ENCODE measurements at regions not wholly inside any gene's neighbourhood (a gene's known extent, or its start where the extent isn't known, plus 50 kb on each side); places are given as distances from the start of the nearest gene placed in this dataset.

GRCh38 chr6:119499797-119500196 lies 150.2 kb upstream of the MAN1A1 start:
- TF ChIP-seq, protein P1, sequence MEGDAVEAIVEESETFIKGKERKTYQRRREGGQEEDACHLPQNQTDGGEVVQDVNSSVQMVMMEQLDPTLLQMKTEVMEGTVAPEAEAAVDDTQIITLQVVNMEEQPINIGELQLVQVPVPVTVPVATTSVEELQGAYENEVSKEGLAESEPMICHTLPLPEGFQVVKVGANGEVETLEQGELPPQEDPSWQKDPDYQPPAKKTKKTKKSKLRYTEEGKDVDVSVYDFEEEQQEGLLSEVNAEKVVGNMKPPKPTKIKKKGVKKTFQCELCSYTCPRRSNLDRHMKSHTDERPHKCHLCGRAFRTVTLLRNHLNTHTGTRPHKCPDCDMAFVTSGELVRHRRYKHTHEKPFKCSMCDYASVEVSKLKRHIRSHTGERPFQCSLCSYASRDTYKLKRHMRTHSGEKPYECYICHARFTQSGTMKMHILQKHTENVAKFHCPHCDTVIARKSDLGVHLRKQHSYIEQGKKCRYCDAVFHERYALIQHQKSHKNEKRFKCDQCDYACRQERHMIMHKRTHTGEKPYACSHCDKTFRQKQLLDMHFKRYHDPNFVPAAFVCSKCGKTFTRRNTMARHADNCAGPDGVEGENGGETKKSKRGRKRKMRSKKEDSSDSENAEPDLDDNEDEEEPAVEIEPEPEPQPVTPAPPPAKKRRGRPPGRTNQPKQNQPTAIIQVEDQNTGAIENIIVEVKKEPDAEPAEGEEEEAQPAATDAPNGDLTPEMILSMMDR (IDR thresholded peaks at IDR 0.05) = no peak
- no peak for TF ChIP-seq POLR2A (IDR thresholded peaks at IDR 0.05)
- TF ChIP-seq EP300 (IDR thresholded peaks at IDR 0.05) = no peak

Data from tibial nerve (tissue), 4 donors.